Activated T-cell treated with anti-CD3 and anti-CD28 coated beads, Interleukin-2, amount 50 U/mL, for 4 hours (primary cell): ENCODE measurements at regions not wholly inside any gene's neighbourhood (a gene's known extent, or its start where the extent isn't known, plus 50 kb on each side); places are given as distances from the start of the nearest gene placed in this dataset.

Experiments
- ATAC-seq, 2 donors: fragments of 200-7000 bp; cut with Tn5 transposase; one replicate each; pipeline ENCODE4 v1.10.0; 2021
- DNase-seq: peaks from one replicate; pipeline ENCODE4 v3.0.0-alpha.2; 2020
- H3K27me3 Mint-ChIP-seq: one replicate; pipeline ENCODE4 v1.8.0; 2021; ENCODE audit warnings: low read depth, mixed read lengths
- H3K36me3 Mint-ChIP-seq: one replicate; pipeline ENCODE4 v1.8.0; 2022; ENCODE audit warnings: mixed read lengths; ENCODE audit not compliant: insufficient read depth
- H3K4me1 Mint-ChIP-seq: one replicate; pipeline ENCODE4 v1.8.0; 2021; ENCODE audit warnings: low read depth, mixed read lengths
- H3K4me3 Mint-ChIP-seq: one replicate; pipeline ENCODE4 v1.8.0; 2021; ENCODE audit warnings: mild to moderate bottlenecking, moderate library complexity, mixed read lengths
- H3K9me3 Mint-ChIP-seq: one replicate; pipeline ENCODE4 v1.8.0; 2021; ENCODE audit warnings: mixed read lengths

DNA sequence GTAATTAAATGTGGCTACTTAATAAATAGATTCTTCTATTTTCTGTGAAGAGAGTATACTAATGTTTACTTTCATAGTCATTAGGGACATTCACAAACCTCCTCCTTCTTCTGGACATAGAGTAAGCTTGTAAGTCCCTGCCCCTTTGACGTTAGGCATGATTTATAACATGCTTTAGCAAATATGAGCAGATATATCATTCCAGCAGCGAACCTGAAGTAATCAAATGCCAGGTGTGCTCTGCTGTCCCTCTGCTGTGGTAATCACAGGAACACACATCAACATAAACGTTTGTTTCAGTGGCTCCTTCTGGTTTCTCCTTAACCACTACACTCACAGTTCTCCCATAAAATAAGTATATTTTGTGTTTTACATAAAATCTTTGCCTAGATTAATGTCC is 961.8 kb downstream of the FLRT2 start:
- H3K4me1 Mint-ChIP-seq = no peaks in the 10 kb centered on the region
- DNase-seq (no peak), ATAC-seq (no peak)
- H3K27me3 Mint-ChIP-seq = no peaks in the 10 kb centered on the region
- peaks cover 14% of the 10 kb centered on the region for H3K9me3 Mint-ChIP-seq
- no peaks in the 10 kb centered on the region for H3K36me3 Mint-ChIP-seq
- no peak overlapping the region for H3K4me3 Mint-ChIP-seq

DNA sequence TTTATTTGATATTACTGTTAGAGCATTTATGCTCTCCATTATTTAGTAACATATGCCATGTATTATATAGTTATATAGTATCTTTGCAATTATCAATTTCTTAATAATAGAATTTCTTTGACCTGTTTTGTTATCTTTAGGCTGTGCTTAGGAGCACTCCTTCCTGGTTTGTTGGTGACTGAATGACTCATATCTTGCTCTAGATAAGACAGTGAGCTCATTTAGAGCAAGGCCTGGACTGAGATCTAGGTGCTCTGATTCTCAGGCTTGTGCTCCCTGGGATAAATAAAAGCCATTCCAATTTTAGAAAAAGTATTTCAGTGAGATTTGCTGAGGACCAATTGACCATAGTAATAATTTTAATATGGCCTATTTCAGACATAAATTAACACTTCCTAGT is 951.2 kb downstream of the FLRT2 start:
- H3K27me3 Mint-ChIP-seq = no peaks in the 10 kb centered on the region
- H3K36me3 Mint-ChIP-seq = no peaks in the 10 kb centered on the region
- H3K9me3 Mint-ChIP-seq = no peaks in the 10 kb centered on the region
- no peak overlapping the region for H3K4me3 Mint-ChIP-seq
- no peak for DNase-seq
- no peak for ATAC-seq
- no peaks in the 10 kb centered on the region for H3K4me1 Mint-ChIP-seq

DNA sequence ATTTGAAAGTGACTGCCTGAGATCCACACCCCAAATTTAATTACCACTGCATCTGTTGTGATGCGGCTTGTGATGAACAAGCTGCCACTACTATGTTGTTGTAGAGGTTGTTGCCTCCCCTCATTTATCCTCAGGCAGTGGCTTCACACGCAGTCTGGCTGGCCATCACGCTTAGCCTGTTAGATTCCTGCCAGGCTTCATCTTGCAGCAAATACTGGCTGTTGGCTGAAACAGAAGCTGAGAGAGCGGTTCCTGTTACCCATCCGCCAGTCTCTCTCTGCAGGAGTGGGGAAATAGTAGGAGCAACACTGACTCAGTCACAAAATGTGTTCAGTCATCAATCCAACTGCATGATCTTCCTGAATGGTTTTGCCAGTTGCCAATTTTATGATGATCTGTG is 934.4 kb downstream of the FLRT2 start:
- DNase-seq (no peak), ATAC-seq (no peak)
- no peaks in the 10 kb centered on the region for H3K27me3 Mint-ChIP-seq
- H3K36me3 Mint-ChIP-seq = no peaks in the 10 kb centered on the region
- peaks cover 13% of the 10 kb centered on the region for H3K9me3 Mint-ChIP-seq
- H3K4me3 Mint-ChIP-seq = no peak overlapping the region
- no peaks in the 10 kb centered on the region for H3K4me1 Mint-ChIP-seq

DNA sequence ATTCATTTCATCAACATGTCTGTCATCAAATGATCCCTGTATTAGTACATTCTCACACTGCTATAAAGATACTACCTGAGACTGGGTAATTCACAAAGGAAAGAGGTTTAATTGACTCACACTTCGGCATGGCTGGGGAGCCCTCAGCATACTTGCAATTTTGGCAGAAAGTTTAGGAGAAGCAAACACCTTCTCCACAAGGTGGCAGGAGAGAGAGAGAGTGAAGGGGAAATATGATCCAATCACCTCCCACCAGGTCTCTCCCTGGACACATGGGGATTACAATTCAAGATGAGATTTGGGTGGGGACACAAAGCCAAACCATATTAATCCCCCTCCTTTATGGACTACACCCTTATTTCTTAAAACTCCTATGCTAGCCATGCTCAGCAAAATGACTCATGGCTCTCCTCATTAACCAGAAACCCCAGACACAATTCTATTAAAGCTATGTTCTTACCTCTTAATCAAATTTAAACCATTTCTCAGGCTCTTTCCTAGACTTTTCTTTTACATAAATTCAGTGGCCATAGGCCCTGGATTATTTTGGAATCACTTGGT is 932.3 kb downstream of the FLRT2 start:
- DNase-seq = no peak
- ATAC-seq = no peak
- no peak overlapping the region for H3K4me3 Mint-ChIP-seq
- no peaks in the 10 kb centered on the region for H3K4me1 Mint-ChIP-seq
- H3K27me3 Mint-ChIP-seq = no peaks in the 10 kb centered on the region
- no peaks in the 10 kb centered on the region for H3K36me3 Mint-ChIP-seq
- H3K9me3 Mint-ChIP-seq = peaks cover 7% of the 10 kb centered on the region

DNA sequence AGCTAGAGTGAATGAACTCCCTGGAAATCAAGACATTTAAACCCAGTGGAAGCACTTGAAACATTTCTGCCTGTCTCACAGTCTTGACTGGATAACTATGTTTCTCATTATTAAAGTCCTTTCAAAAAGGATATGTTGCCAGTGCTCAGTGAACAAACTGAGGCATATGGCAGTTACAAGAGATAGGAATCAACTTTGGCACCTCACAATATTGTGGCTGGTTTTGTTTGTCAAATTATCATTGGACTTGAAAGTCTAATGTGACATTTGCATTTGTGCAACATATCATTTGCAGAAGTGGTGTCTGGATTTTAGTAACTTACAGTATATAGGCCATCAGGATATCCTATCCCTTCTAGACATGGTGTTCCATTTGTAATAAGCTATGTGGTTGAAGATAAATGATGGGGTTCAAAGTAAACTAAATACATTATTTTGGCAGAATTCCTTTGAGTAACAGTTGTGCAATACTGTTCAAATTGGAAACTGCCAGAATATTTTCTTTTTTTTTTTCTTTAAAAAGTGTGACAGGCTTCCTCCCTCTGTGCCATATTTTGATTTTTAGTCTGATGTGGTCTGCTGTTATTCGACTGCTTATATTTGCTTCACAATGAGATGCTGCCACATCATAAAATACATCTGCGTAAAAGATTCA is 927.7 kb downstream of the FLRT2 start:
- Mint-ChIP-seq H3K4me3 (no peak overlapping the region), H3K9me3 (peaks cover 11% of the 10 kb centered on the region), H3K27me3 (no peaks in the 10 kb centered on the region), H3K36me3 (no peaks in the 10 kb centered on the region), H3K4me1 (no peaks in the 10 kb centered on the region)
- ATAC-seq (no peak), DNase-seq (no peak)

GRCh38 chr14:86450085-86450484 is 920.1 kb downstream of the FLRT2 start:
- H3K27me3 Mint-ChIP-seq = no peaks in the 10 kb centered on the region
- no peak overlapping the region for H3K4me3 Mint-ChIP-seq
- no peaks in the 10 kb centered on the region for H3K36me3 Mint-ChIP-seq
- no peak for ATAC-seq
- H3K4me1 Mint-ChIP-seq = no peaks in the 10 kb centered on the region
- H3K9me3 Mint-ChIP-seq = peaks cover 3% of the 10 kb centered on the region
- DNase-seq = no peak

GRCh38 chr14:86442135-86442534 is 912.2 kb downstream of the FLRT2 start:
- no peaks in the 10 kb centered on the region for H3K27me3 Mint-ChIP-seq
- ATAC-seq (no peak), DNase-seq (no peak)
- H3K4me1 Mint-ChIP-seq = no peaks in the 10 kb centered on the region
- H3K36me3 Mint-ChIP-seq = no peaks in the 10 kb centered on the region
- no peak overlapping the region for H3K4me3 Mint-ChIP-seq
- no peaks in the 10 kb centered on the region for H3K9me3 Mint-ChIP-seq

- H3K4me3 Mint-ChIP-seq = no peak overlapping the region
- peaks cover 7% of the 10 kb centered on the region for H3K9me3 Mint-ChIP-seq
- H3K36me3 Mint-ChIP-seq = no peaks in the 10 kb centered on the region
- ATAC-seq (no peak), DNase-seq (no peak)
- H3K27me3 Mint-ChIP-seq = no peaks in the 10 kb centered on the region
- no peaks in the 10 kb centered on the region for H3K4me1 Mint-ChIP-seq
Observed at GRCh38 chr14:86430853-86431252, 900.9 kb downstream of the FLRT2 start.

GRCh38 chr14:86423214-86423613 is 893.3 kb downstream of the FLRT2 start:
- Mint-ChIP-seq H3K27me3 (no peaks in the 10 kb centered on the region), H3K4me3 (no peak overlapping the region), H3K36me3 (no peaks in the 10 kb centered on the region), H3K4me1 (no peaks in the 10 kb centered on the region), H3K9me3 (peaks cover 2% of the 10 kb centered on the region)
- no peak for ATAC-seq
- no peak for DNase-seq

DNA sequence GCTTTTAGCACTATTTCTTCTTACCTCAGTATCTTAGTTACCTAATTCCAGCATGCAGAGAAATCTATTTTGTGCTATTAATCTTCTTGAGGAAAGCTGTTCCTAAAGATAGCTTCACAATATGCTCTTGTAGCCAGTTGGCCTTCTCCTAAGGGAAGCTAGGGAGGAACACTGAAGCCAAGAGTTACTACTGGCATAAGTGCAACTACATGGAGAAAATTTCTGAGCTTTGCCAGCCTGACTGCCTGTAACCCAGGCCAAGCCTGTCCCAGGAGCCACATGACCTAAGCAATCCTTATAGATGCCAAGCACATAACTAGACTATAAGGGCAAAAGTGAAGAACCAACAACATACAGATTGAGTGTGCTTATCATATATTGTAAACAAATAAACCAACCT is 890.2 kb downstream of the FLRT2 start:
- no peak for ATAC-seq
- Mint-ChIP-seq H3K27me3 (no peaks in the 10 kb centered on the region), H3K9me3 (peaks cover 1% of the 10 kb centered on the region), H3K36me3 (no peaks in the 10 kb centered on the region), H3K4me3 (no peak overlapping the region), H3K4me1 (no peaks in the 10 kb centered on the region)
- DNase-seq = no peak

GRCh38 chr14:86414146-86414545 is 884.2 kb downstream of the FLRT2 start:
- no peaks in the 10 kb centered on the region for H3K36me3 Mint-ChIP-seq
- peaks cover 11% of the 10 kb centered on the region for H3K9me3 Mint-ChIP-seq
- H3K27me3 Mint-ChIP-seq = no peaks in the 10 kb centered on the region
- ATAC-seq = no peak
- no peaks in the 10 kb centered on the region for H3K4me1 Mint-ChIP-seq
- no peak overlapping the region for H3K4me3 Mint-ChIP-seq
- DNase-seq = no peak

DNA sequence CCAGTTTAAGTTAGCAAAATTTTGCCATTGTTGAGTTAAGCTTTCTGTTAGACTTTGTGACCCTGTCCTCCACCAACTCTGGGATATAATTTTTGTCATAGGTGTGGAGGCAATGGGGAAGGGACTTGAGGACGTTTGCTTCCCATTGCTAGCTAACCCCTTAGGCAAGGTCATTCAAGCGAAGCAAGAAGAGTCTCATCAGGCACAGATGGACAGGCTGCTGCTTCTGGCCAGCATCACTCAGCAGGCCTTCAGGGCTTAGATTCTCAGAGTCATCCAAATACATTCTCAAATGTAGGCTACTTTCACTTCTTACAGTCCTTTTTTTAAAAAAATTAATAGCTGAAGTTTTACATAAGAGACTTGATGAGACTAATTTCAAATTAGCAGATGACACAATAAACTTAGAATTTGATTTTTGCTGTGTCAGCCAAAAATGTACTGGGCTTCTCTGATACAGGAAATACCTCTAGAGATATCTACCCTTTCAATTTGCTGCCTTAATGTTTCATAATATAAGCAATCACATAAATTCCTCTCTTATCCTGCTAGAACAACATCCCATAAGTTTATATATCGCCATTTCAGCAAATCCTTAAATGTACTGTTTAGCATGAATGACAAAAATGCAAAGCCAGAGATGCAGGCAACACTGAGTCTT is 875.2 kb downstream of the FLRT2 start:
- no peak for DNase-seq
- Mint-ChIP-seq H3K4me3 (no peak overlapping the region), H3K9me3 (no peaks in the 10 kb centered on the region), H3K4me1 (no peaks in the 10 kb centered on the region), H3K36me3 (no peaks in the 10 kb centered on the region), H3K27me3 (no peaks in the 10 kb centered on the region)
- no peak for ATAC-seq

DNA sequence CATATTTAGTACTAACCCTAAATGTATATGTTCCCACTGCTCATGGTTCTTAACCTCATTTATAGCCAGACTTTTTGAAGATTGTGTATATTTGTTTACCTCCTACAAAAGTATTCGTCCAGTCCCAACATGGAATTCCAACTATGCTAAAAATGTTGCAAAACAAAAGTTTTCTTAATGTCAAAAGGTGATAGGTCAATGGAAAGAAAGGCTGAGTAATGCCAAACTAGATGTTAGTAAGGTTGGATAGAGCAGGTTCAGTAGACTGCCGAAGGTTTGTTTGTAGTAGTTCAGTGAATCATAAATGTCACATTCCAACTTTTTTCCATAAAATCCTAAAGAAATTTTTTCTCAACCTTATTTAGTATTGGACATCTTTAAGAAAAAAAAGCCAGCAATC is 874.5 kb downstream of the FLRT2 start:
- H3K27me3 Mint-ChIP-seq = no peaks in the 10 kb centered on the region
- no peak for DNase-seq
- no peaks in the 10 kb centered on the region for H3K4me1 Mint-ChIP-seq
- H3K9me3 Mint-ChIP-seq = peaks cover 4% of the 10 kb centered on the region
- H3K36me3 Mint-ChIP-seq = no peaks in the 10 kb centered on the region
- no peak overlapping the region for H3K4me3 Mint-ChIP-seq
- ATAC-seq = no peak

- Mint-ChIP-seq H3K36me3 (no peaks in the 10 kb centered on the region), H3K27me3 (no peaks in the 10 kb centered on the region), H3K4me1 (no peaks in the 10 kb centered on the region), H3K4me3 (no peak overlapping the region), H3K9me3 (peaks cover 4% of the 10 kb centered on the region)
- ATAC-seq (no peak), DNase-seq (no peak)
Observed at GRCh38 chr14:86402545-86402944, 872.6 kb downstream of the FLRT2 start.

DNA sequence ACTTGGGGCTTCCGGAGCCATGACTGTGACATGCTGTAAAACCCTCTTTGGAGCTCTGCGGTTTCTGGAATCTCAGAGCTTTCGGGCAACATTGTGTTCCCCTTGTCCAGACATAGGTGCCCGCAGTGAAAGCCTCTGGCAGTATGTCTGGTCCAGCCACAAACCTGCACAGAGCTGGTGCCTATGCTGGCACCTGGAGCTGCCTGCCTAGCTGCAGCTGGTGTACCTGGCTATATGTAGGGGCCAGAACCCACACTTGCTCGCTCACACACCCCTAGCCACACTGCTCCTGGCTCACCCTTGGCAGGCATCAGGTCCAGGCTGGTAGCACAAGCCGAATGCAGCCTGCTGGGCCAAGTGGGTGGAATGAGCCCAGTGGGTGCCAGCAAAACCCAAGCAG is 861.1 kb downstream of the FLRT2 start:
- DNase-seq (no peak), ATAC-seq (no peak)

More for the DNA sequence above, 861.1 kb downstream of the FLRT2 start:
- H3K27me3 Mint-ChIP-seq = no peaks in the 10 kb centered on the region
- H3K4me3 Mint-ChIP-seq = no peak overlapping the region
- H3K9me3 Mint-ChIP-seq = no peaks in the 10 kb centered on the region
- H3K36me3 Mint-ChIP-seq = no peaks in the 10 kb centered on the region
- no peaks in the 10 kb centered on the region for H3K4me1 Mint-ChIP-seq
